ENCODE measurements at regions not wholly inside any gene's neighbourhood (a gene's known extent, or its start where the extent isn't known, plus 50 kb on each side); places are given as distances from the start of the nearest gene placed in this dataset.

GRCh38 chr3:145124900-145125678 is 1035.9 kb downstream of the PLOD2 start:
- H3K4me3 Mint-ChIP-seq: no peak overlapping the region
- intact Hi-C loops (cut with micrococcal nuclease): no loop called here
- no peaks in the 10 kb centered on the region for H3K36me3 Mint-ChIP-seq (ENCODE audit: low read depth)
- no peaks in the 10 kb centered on the region for H3K27me3 Mint-ChIP-seq
- no peak overlapping the region for H3K27ac Mint-ChIP-seq
- H3K4me1 Mint-ChIP-seq: no peaks in the 10 kb centered on the region
- no peak for DNase-seq
- no peaks in the 10 kb centered on the region for H3K9me3 Mint-ChIP-seq

GRCh38 chr3:145133281-145133680 is 1027.7 kb downstream of the PLOD2 start:
- Mint-ChIP-seq H3K27ac (no peak overlapping the region), H3K36me3 (ENCODE audit: low read depth) (no peaks in the 10 kb centered on the region), H3K27me3 (no peaks in the 10 kb centered on the region), H3K4me1 (no peaks in the 10 kb centered on the region), H3K4me3 (no peak overlapping the region), H3K9me3 (no peaks in the 10 kb centered on the region)
- DNase-seq: no peak
- intact Hi-C loops (cut with micrococcal nuclease): no loop called here

- H3K36me3 Mint-ChIP-seq (ENCODE audit: low read depth): no peaks in the 10 kb centered on the region
- intact Hi-C loops (cut with micrococcal nuclease): no loop called here
- H3K27me3 Mint-ChIP-seq: no peaks in the 10 kb centered on the region
- H3K4me3 Mint-ChIP-seq: no peak overlapping the region
- no peak overlapping the region for H3K27ac Mint-ChIP-seq
- no peak for DNase-seq
- no peaks in the 10 kb centered on the region for H3K4me1 Mint-ChIP-seq
- H3K9me3 Mint-ChIP-seq: no peaks in the 10 kb centered on the region
These were observed 1026.2 kb downstream of the PLOD2 start for GRCh38 chr3:145134738-145135137.

- DNase-seq: no peak
- Mint-ChIP-seq H3K27ac (no peak overlapping the region), H3K4me3 (no peak overlapping the region), H3K27me3 (no peaks in the 10 kb centered on the region), H3K36me3 (ENCODE audit: low read depth) (no peaks in the 10 kb centered on the region), H3K9me3 (no peaks in the 10 kb centered on the region), H3K4me1 (no peaks in the 10 kb centered on the region)
- intact Hi-C loops (cut with micrococcal nuclease): no loop called here
These were observed 1016.6 kb downstream of the PLOD2 start for GRCh38 chr3:145144361-145144760.

GRCh38 chr3:145145461-145145860 is 1015.5 kb downstream of the PLOD2 start:
- no peaks in the 10 kb centered on the region for H3K36me3 Mint-ChIP-seq (ENCODE audit: low read depth)
- H3K4me1 Mint-ChIP-seq: no peaks in the 10 kb centered on the region
- intact Hi-C loops (cut with micrococcal nuclease): no loop called here

GRCh38 chr3:145159640-145160039 is 1001.3 kb downstream of the PLOD2 start:
- Mint-ChIP-seq H3K27me3 (no peaks in the 10 kb centered on the region), H3K36me3 (ENCODE audit: low read depth) (no peaks in the 10 kb centered on the region), H3K4me1 (no peaks in the 10 kb centered on the region), H3K4me3 (no peak overlapping the region), H3K27ac (no peak overlapping the region), H3K9me3 (no peaks in the 10 kb centered on the region)
- intact Hi-C loops (cut with micrococcal nuclease): no loop called here
- DNase-seq: no peak

More at GRCh38 chr3:145145461-145145860, 1015.5 kb downstream of the PLOD2 start:
- Mint-ChIP-seq H3K27ac (no peak overlapping the region), H3K9me3 (no peaks in the 10 kb centered on the region), H3K4me3 (no peak overlapping the region), H3K27me3 (no peaks in the 10 kb centered on the region)
- DNase-seq: no peak

- Mint-ChIP-seq H3K9me3 (no peaks in the 10 kb centered on the region), H3K27ac (no peak overlapping the region), H3K4me3 (no peak overlapping the region), H3K4me1 (no peaks in the 10 kb centered on the region), H3K27me3 (no peaks in the 10 kb centered on the region), H3K36me3 (ENCODE audit: low read depth) (no peaks in the 10 kb centered on the region)
- intact Hi-C loops (cut with micrococcal nuclease): no loop called here
- DNase-seq: no peak
These were observed 990.9 kb downstream of the PLOD2 start for GRCh38 chr3:145170121-145170520.

- no peaks in the 10 kb centered on the region for H3K4me1 Mint-ChIP-seq
- no peaks in the 10 kb centered on the region for H3K27me3 Mint-ChIP-seq
- H3K27ac Mint-ChIP-seq: no peak overlapping the region
- H3K9me3 Mint-ChIP-seq: no peaks in the 10 kb centered on the region
- H3K4me3 Mint-ChIP-seq: no peak overlapping the region
- intact Hi-C loops (cut with micrococcal nuclease): no loop called here
- no peak for DNase-seq
- no peaks in the 10 kb centered on the region for H3K36me3 Mint-ChIP-seq (ENCODE audit: low read depth)
These were observed 985.4 kb downstream of the PLOD2 start for GRCh38 chr3:145175626-145176025.

- Mint-ChIP-seq H3K27me3 (no peaks in the 10 kb centered on the region), H3K27ac (no peak overlapping the region), H3K36me3 (ENCODE audit: low read depth) (no peaks in the 10 kb centered on the region), H3K4me1 (no peaks in the 10 kb centered on the region), H3K4me3 (no peak overlapping the region), H3K9me3 (no peaks in the 10 kb centered on the region)
- intact Hi-C loops (cut with micrococcal nuclease): no loop called here
- no peak for DNase-seq
These were observed 984.1 kb downstream of the PLOD2 start for GRCh38 chr3:145176907-145177306.

- Mint-ChIP-seq H3K4me3 (no peak overlapping the region), H3K36me3 (ENCODE audit: low read depth) (no peaks in the 10 kb centered on the region), H3K27ac (no peak overlapping the region), H3K9me3 (no peaks in the 10 kb centered on the region), H3K27me3 (no peaks in the 10 kb centered on the region), H3K4me1 (no peaks in the 10 kb centered on the region)
- DNase-seq: no peak
- intact Hi-C loops (cut with micrococcal nuclease): no loop called here
These were observed 983.2 kb downstream of the PLOD2 start for GRCh38 chr3:145177828-145178227.

- intact Hi-C loops (cut with micrococcal nuclease): no loop called here
- no peaks in the 10 kb centered on the region for H3K4me1 Mint-ChIP-seq
- H3K4me3 Mint-ChIP-seq: no peak overlapping the region
These were observed 978.6 kb downstream of the PLOD2 start for GRCh38 chr3:145182196-145182911.

GRCh38 chr3:145183261-145183660 is 977.7 kb downstream of the PLOD2 start:
- Mint-ChIP-seq H3K4me3 (no peak overlapping the region), H3K27ac (no peak overlapping the region), H3K9me3 (no peaks in the 10 kb centered on the region), H3K36me3 (ENCODE audit: low read depth) (no peaks in the 10 kb centered on the region), H3K4me1 (no peaks in the 10 kb centered on the region), H3K27me3 (no peaks in the 10 kb centered on the region)
- DNase-seq: no peak
- intact Hi-C loops (cut with micrococcal nuclease): no loop called here

More at GRCh38 chr3:145182196-145182911, 978.6 kb downstream of the PLOD2 start:
- no peak for DNase-seq
- H3K27me3 Mint-ChIP-seq: no peaks in the 10 kb centered on the region
- no peaks in the 10 kb centered on the region for H3K36me3 Mint-ChIP-seq (ENCODE audit: low read depth)
- no peak overlapping the region for H3K27ac Mint-ChIP-seq
- no peaks in the 10 kb centered on the region for H3K9me3 Mint-ChIP-seq

GRCh38 chr3:145188079-145188770 is 972.8 kb downstream of the PLOD2 start:
- intact Hi-C loops (cut with micrococcal nuclease): no loop called here
- H3K9me3 Mint-ChIP-seq: no peaks in the 10 kb centered on the region
- DNase-seq: no peak
- no peak overlapping the region for H3K4me3 Mint-ChIP-seq
- H3K27me3 Mint-ChIP-seq: no peaks in the 10 kb centered on the region
- H3K36me3 Mint-ChIP-seq (ENCODE audit: low read depth): no peaks in the 10 kb centered on the region
- no peaks in the 10 kb centered on the region for H3K4me1 Mint-ChIP-seq
- H3K27ac Mint-ChIP-seq: no peak overlapping the region

- Mint-ChIP-seq H3K27ac (no peak overlapping the region), H3K36me3 (ENCODE audit: low read depth) (no peaks in the 10 kb centered on the region), H3K4me3 (no peak overlapping the region), H3K4me1 (no peaks in the 10 kb centered on the region), H3K27me3 (no peaks in the 10 kb centered on the region), H3K9me3 (no peaks in the 10 kb centered on the region)
- intact Hi-C loops (cut with micrococcal nuclease): no loop called here
- DNase-seq: no peak
These were observed 970.8 kb downstream of the PLOD2 start for GRCh38 chr3:145190138-145190537.
